ENCODE measurements at regions not wholly inside any gene's neighbourhood (a gene's known extent, or its start where the extent isn't known, plus 50 kb on each side); places are given as distances from the start of the nearest gene placed in this dataset.

DNA sequence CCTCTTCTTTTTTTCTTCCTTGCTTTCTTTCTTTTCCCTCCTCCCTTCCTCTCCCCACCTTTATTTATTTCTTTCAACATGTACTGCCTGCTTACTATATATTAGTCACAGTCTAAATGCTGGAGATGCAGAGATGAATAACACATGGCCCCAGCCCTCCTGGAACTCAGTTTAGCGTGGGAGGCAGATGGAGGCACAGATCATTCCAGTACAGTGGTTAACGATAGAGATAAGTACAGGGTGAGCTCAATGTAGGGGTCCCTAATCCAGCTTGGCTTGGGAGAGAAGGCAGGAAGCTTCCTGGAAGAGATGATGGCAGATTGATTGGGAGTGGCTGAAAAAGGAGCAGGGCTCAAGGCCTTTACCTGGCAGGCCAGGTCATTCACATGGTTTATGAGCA lies 55.6 kb upstream of the PPP2R5A start:
- H3K36me3 ChIP-seq, result no peaks in the 10 kb centered on the region
- H3K4me3 ChIP-seq, result no peak overlapping the region
- no peaks in the 10 kb centered on the region for H3K9me3 ChIP-seq (ENCODE audit: low read depth)
- TF ChIP-seq, protein P1, sequence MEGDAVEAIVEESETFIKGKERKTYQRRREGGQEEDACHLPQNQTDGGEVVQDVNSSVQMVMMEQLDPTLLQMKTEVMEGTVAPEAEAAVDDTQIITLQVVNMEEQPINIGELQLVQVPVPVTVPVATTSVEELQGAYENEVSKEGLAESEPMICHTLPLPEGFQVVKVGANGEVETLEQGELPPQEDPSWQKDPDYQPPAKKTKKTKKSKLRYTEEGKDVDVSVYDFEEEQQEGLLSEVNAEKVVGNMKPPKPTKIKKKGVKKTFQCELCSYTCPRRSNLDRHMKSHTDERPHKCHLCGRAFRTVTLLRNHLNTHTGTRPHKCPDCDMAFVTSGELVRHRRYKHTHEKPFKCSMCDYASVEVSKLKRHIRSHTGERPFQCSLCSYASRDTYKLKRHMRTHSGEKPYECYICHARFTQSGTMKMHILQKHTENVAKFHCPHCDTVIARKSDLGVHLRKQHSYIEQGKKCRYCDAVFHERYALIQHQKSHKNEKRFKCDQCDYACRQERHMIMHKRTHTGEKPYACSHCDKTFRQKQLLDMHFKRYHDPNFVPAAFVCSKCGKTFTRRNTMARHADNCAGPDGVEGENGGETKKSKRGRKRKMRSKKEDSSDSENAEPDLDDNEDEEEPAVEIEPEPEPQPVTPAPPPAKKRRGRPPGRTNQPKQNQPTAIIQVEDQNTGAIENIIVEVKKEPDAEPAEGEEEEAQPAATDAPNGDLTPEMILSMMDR (IDR thresholded peaks at IDR 0.05; ENCODE audit: low read depth, low read length), result no peak
- no peaks in the 10 kb centered on the region for H3K27me3 ChIP-seq
- DNase-seq (ENCODE audit: low read depth in 1 of 2, low spot score in 1 of 2), result peak in 1 of 2 donors; percentile 81
- peaks cover 32% of the 10 kb centered on the region for H3K4me1 ChIP-seq (ENCODE audit: low read depth)
- H3K27ac ChIP-seq, result no peak overlapping the region

DNA sequence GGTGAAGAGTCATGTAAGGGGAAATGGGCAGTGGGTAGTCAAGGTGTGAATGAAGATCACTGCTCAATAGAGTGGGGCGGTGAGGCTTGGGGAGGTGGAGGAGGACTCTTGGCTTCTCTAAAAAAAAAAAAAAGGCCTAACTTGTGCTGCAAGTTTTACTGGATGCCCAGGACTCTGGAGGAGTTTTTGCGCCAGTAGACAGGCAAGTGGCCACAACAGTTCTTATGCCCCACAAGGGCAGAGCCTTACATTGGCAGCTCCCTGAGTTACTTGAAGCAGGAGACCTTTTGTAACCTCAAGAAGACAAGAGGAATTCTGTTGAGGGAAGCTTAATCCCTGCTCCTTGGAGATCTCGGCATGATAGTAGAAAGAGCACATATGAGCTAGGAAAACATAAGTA lies 54.9 kb upstream of the PPP2R5A start:
- Histone ChIP-seq H3K4me3 (no peak overlapping the region), H3K4me1 (ENCODE audit: low read depth) (peaks cover 34% of the 10 kb centered on the region), H3K36me3 (no peaks in the 10 kb centered on the region), H3K27ac (no peak overlapping the region), H3K9me3 (ENCODE audit: low read depth) (no peaks in the 10 kb centered on the region), H3K27me3 (no peaks in the 10 kb centered on the region)
- TF ChIP-seq, protein P1 (IDR thresholded peaks at IDR 0.05; ENCODE audit: low read depth, low read length), result no peak
- no peak for DNase-seq (ENCODE audit: low read depth in 1 of 2, low spot score in 1 of 2)

DNA sequence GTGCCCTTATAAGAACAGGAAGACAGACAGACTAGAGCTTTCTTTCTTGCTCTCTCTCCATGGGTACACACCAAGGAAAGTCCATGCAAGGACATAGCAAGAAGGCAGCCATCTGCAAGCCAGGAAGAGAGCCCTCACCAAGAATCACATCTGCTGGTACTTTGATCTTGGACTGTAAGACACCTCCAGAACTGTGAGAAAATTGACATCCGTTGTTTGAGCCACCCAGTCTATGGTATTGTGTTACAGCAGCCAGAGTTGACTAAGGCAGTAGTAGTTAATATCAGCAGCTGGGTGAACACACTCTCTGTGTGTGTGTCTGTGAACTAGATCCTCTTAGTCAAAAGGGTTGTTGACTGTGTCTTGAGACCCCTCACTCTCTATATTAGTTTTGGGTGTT lies 53.8 kb upstream of the PPP2R5A start:
- no peak for DNase-seq (ENCODE audit: low read depth in 1 of 2, low spot score in 1 of 2)
- Histone ChIP-seq H3K27me3 (no peaks in the 10 kb centered on the region), H3K36me3 (no peaks in the 10 kb centered on the region), H3K27ac (no peak overlapping the region), H3K4me3 (no peak overlapping the region), H3K9me3 (ENCODE audit: low read depth) (no peaks in the 10 kb centered on the region), H3K4me1 (ENCODE audit: low read depth) (peaks cover 34% of the 10 kb centered on the region)
- TF ChIP-seq, protein P1 (IDR thresholded peaks at IDR 0.05; ENCODE audit: low read depth, low read length), result no peak

DNA sequence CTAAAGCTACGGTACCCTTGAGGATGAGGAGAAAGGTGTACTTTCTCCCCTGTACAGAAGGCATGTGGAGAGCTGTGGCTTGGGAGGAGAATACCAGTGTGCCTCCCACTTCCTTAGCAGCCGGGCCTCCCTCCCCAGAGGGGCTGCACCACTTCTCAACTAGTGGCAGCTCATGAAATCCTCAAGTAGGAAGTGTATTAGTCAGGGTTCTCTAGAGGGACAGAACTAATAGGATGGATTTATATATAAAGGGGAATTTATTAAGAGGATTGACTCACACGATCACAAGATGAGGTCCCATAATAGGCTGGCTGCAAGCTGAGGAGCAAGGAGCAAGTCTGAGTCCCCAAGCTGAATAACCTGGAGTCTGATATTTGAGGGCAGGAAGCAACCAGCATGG lies 53.1 kb upstream of the PPP2R5A start:
- peaks cover 34% of the 10 kb centered on the region for H3K4me1 ChIP-seq (ENCODE audit: low read depth)
- TF ChIP-seq, protein P1 (IDR thresholded peaks at IDR 0.05; ENCODE audit: low read depth, low read length), result no peak
- H3K4me3 ChIP-seq, result no peak overlapping the region
- no peaks in the 10 kb centered on the region for H3K36me3 ChIP-seq
- no peaks in the 10 kb centered on the region for H3K27me3 ChIP-seq
- H3K27ac ChIP-seq, result no peak overlapping the region
- DNase-seq (ENCODE audit: low read depth in 1 of 2, low spot score in 1 of 2), result no peak
- no peaks in the 10 kb centered on the region for H3K9me3 ChIP-seq (ENCODE audit: low read depth)

DNA sequence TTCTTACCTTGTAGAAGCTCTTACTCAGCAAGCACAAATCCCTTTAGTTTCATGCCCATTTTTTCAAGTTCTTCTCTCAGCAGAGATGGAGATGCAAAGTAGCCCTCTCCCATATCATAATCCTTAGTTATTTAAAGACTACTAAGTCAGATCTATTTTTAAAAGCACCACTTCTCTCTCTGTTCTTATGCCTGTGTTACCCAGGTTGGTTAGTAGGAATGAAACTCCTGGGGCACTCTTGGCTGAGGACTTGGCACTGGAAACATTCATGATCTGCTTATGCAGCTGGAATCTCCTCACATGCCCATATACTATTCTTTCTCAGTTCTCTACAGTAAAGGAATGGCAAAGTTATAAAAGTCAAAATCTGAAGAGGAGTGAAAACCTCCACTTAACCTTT lies 51.9 kb upstream of the PPP2R5A start:
- TF ChIP-seq, protein P1 (IDR thresholded peaks at IDR 0.05; ENCODE audit: low read depth, low read length), result no peak
- DNase-seq (ENCODE audit: low read depth in 1 of 2, low spot score in 1 of 2), result no peak
- H3K4me3 ChIP-seq, result no peak overlapping the region
- peak overlapping the region; percentile 57 for H3K27ac ChIP-seq
- no peaks in the 10 kb centered on the region for H3K36me3 ChIP-seq
- H3K27me3 ChIP-seq, result no peaks in the 10 kb centered on the region
- peaks cover 42% of the 10 kb centered on the region for H3K4me1 ChIP-seq (ENCODE audit: low read depth)
- H3K9me3 ChIP-seq (ENCODE audit: low read depth), result no peaks in the 10 kb centered on the region

Measured in cardiac muscle cell (in vitro differentiated cells and primary cell).